Heart left ventricle (tissue), 13 donors: ENCODE measurements at regions not wholly inside any gene's neighbourhood (a gene's known extent, or its start where the extent isn't known, plus 50 kb on each side); places are given as distances from the start of the nearest gene placed in this dataset.

ENCODE experiments used
- POLR2A ChIP-seq, 2 donors: fragments of 450-650 bp; IDR thresholded peaks; one replicate each; pipeline ENCODE4 v1.6.1; 2017; ENCODE audit warnings: antibody characterized with exemption in 2 of 2, mild to moderate bottlenecking in 2 of 2, moderate library complexity in 2 of 2
- TF ChIP-seq, protein P1 (sequence below), 12 donors: fragments of 200-600 bp; sonication (generic) in 4 of 12; IDR thresholded peaks; one replicate each; pipeline versions ENCODE4 v1.5.0 to v1.8.0; 2018 to 2022; ENCODE audit warnings: antibody characterized with exemption in 12 of 12, mild to moderate bottlenecking in 5 of 12
- donor health status: ischemic (EF 13 %, LVEDD 7.1; RV severe dilation, severe dysfunction).
- donor health status: DM: no; HTN: yes; CAD: no.
- donor health status: DM: no; HTN: no; CAD: no.
- donor health status: ischemic (EF 25% LVEDD 6.9; RV normal size, moderate dysfunction).
- donor health status: ischemic (EF 25% LVEDD 5.7; RV mildly dilated, moderate dysfunction).
- donor health status: ischemic (EF 35%, LVEDD 5.7; RV mildly dilated, moderate dysfunction).
- donor health status: nonischemic (EF 11% LVEDD 7.7; RV severe dilation, severe dysfunction).
- donor health status: DM: yes; HTN: yes; CAD: no.
- donor health status: PGD.
- donor health status: ischemic (EF 29% LVEDD 5.4; RV normal size, mild dysfunction).
- donor health status: nonischemic (EF 23%, LVEDD 6.1; RV moderate dilation, normal function).

DNA sequence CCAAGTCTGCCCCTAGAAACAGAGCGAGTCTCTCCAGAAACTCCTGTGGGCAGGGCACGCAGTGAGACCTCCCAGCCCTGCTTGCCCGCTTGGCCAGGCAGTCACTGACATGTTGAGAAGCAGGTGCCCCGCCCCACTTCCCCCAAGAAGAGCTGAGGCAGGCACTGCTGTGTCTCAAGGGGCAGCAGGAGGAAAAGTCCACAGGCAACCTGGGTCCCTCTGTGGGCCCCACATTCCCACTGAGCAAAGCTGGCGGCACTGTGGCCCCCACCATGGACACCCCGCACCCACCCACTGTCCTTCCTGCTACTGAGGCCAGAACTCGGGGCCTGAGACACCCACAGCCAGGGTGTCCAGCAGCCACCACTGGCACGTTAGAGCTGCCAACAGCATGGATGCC, 137.3 kb upstream of the NKX1-1 start:
- TF ChIP-seq, protein P1, sequence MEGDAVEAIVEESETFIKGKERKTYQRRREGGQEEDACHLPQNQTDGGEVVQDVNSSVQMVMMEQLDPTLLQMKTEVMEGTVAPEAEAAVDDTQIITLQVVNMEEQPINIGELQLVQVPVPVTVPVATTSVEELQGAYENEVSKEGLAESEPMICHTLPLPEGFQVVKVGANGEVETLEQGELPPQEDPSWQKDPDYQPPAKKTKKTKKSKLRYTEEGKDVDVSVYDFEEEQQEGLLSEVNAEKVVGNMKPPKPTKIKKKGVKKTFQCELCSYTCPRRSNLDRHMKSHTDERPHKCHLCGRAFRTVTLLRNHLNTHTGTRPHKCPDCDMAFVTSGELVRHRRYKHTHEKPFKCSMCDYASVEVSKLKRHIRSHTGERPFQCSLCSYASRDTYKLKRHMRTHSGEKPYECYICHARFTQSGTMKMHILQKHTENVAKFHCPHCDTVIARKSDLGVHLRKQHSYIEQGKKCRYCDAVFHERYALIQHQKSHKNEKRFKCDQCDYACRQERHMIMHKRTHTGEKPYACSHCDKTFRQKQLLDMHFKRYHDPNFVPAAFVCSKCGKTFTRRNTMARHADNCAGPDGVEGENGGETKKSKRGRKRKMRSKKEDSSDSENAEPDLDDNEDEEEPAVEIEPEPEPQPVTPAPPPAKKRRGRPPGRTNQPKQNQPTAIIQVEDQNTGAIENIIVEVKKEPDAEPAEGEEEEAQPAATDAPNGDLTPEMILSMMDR (IDR thresholded peaks at IDR 0.05), result no peak
- TF ChIP-seq POLR2A (IDR thresholded peaks at IDR 0.05), result no peak
